VCaP (cell line): ENCODE measurements at regions not wholly inside any gene's neighbourhood (a gene's known extent, or its start where the extent isn't known, plus 50 kb on each side); places are given as distances from the start of the nearest gene placed in this dataset.

Source experiments
- H3K27ac ChIP-seq: fragments of 450-650 bp; 2 replicates; pipeline ENCODE4 v1.5.1; 2017
- TF ChIP-seq, protein P1 (sequence below): fragments of 450-650 bp; conservative IDR thresholded peaks from 2 replicates; pipeline ENCODE4 v1.5.1; 2017; ENCODE audit warnings: mild to moderate bottlenecking, moderate library complexity

DNA sequence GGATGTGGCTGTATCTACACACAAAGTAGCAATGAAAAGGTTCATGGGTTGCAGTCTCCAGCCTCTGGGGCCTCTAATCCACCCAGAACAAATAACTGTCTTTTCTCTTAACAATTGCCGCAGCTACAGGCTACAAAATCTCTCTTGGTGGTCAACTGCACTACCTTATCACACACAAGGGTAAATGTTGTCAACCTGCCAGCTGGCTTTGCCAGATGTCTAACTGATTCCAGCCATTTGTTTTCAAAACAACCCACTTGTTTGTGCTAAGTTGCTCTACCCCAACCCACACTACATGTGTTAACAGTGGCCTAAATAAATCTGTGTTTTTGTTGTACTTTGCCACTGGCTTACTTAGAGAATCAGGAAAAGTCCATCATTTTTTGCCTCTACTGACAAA is 447.3 kb downstream of the TAFA4 start:
- TF ChIP-seq, protein P1, sequence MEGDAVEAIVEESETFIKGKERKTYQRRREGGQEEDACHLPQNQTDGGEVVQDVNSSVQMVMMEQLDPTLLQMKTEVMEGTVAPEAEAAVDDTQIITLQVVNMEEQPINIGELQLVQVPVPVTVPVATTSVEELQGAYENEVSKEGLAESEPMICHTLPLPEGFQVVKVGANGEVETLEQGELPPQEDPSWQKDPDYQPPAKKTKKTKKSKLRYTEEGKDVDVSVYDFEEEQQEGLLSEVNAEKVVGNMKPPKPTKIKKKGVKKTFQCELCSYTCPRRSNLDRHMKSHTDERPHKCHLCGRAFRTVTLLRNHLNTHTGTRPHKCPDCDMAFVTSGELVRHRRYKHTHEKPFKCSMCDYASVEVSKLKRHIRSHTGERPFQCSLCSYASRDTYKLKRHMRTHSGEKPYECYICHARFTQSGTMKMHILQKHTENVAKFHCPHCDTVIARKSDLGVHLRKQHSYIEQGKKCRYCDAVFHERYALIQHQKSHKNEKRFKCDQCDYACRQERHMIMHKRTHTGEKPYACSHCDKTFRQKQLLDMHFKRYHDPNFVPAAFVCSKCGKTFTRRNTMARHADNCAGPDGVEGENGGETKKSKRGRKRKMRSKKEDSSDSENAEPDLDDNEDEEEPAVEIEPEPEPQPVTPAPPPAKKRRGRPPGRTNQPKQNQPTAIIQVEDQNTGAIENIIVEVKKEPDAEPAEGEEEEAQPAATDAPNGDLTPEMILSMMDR = no peak
- H3K27ac ChIP-seq = peak overlapping the region; percentile 88

DNA sequence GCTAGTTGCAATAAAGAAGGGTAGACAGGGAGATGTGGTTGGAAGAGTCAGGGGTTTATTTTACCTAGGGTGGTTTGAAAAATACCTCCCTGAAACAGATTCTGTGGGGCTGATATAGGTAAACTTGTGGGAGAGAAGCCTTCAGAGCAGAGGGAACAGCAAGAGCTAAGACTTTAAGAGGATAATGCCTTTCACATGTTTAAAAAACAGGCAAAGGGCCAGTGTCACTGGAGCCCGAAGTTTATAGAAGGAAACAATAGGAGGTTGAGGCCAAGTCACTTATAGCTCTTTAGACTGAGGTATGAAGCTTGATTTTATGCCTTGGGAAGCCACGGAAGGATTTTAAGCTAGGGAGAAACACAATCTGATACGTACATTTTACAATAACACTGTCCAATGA is 448.7 kb downstream of the TAFA4 start:
- TF ChIP-seq, protein P1 = no peak
- H3K27ac ChIP-seq = peak overlapping the region; percentile 88

DNA sequence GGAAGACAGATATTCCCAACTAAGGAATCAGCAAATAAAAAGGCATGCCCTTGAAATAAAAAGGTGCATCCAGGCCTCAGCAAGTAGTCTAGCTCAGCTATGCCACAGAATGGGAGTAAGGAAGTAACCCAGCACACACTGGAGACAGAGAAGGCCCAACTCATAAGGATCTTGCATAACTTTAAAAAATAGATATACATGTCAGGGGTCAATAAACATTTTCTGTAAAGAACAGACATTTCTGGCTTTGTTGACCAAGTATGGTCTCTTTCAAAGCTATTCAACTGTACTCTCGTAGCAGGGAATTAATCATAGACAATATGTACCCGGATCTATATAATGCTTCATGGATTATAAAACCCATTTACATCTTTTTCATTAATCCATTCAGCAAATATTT is 449.3 kb downstream of the TAFA4 start:
- H3K27ac ChIP-seq = peak overlapping the region; percentile 88
- TF ChIP-seq, protein P1 = no peak

DNA sequence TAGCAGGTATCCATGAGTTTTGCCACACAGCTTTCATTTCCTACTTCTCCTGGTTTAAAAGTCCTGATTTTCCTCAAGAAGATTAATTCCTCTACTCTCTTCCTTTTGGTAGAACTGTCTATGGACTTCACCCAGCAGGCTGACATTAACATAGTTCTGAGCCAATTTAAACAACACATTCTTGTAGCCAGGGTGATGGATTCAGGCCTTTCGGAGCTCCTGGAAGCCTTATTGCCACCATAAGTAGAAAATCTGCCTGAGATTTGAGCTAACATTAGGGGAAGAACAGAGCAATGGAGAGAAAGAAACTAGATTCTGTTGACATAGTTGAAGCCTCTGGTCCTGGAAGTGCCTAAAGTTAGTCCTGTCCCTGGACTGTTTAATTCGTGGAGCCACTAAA is 449.8 kb downstream of the TAFA4 start:
- peak overlapping the region; percentile 88 for H3K27ac ChIP-seq
- TF ChIP-seq, protein P1 = no peak

DNA sequence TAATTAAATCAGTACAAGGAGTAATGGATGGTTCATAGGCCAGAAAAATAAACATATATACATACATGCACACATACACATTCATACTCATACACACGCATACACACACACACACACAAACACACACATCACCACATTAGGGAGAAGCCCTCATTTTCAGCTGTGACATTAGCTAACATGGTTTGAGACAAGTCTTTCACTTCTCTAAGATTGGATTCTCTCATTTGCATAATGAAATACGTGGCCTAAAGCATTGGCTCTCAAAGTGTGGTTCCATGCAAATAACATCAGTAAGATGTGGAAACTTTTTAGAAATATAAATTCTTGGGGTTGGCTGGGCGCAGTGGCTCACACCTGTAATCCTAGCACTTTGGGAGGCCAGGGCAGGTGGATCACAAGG is 452.6 kb downstream of the TAFA4 start:
- TF ChIP-seq, protein P1 = no peak
- no peak overlapping the region for H3K27ac ChIP-seq

DNA sequence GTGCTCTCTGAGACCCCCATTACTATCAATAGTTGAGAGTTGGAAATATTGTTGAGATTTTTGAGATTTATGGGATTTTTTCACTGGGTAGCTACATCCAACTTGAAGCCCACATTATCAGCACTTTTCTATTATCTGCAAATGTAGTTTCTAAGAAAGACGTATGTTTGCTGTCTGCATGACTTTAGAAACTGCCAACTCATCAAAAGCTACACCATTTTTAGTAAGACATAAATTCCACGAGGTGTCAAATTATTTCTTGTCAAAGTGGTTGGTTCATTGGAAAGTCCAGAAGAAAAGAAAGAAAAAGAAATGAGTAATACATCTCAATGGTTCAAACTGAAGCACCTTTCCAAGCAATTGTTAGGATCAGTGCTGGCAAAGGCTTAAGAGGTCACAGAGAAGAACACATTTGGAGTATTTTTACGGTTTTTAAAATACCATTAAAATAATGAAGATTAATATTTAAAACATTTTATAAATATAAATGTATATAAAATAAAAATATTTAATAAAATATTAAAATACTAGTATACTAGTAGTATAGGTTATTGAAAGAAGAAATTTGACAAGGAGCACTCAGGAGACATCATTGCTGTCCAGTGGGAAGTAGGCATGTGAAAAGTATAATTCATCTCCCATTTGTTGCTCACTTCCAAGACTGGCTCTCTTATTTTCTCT is 463.5 kb downstream of the TAFA4 start:
- TF ChIP-seq, protein P1 = no peak
- peak overlapping the region; percentile 40; the same call in 1 of the 2 replicates for H3K27ac ChIP-seq

DNA sequence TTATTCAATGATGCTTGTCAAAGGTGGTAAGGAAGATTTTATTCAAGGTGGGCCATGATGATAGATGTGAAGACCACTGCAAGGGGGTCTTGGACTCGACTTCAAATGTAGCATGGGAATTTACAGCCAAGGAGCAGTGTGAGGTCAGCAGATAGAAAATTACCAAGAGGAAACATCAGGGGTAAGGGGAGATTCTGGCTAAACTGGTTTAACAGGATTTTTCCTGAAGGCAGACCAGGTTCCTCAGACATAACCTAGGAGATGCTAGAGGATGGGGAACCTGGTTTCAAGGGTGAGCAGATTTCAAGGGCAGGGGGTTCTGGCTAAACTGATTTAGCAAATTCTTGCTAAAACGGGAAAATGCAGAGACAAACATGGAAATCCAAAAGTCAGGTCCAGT is 464.9 kb downstream of the TAFA4 start:
- TF ChIP-seq, protein P1 = no peak
- H3K27ac ChIP-seq = peak overlapping the region; percentile 40
